GM18511 (cell line): ENCODE measurements at regions not wholly inside any gene's neighbourhood (a gene's known extent, or its start where the extent isn't known, plus 50 kb on each side); places are given as distances from the start of the nearest gene placed in this dataset.

Source experiments
- ATAC-seq: cut with Tn5 transposase; IDR thresholded peaks from one replicate; pipeline ENCODE4 v1.9.1; 2021; ENCODE audit warnings: mild to moderate bottlenecking, moderate library complexity; ENCODE audit not compliant: unreplicated experiment

GRCh38 chr4:24476282-24476681 is 108.1 kb downstream of the DHX15 start:
- ATAC-seq: no peak

- no peak for ATAC-seq
These were observed 108.6 kb downstream of the DHX15 start for GRCh38 chr4:24475756-24476155.

- ATAC-seq: no peak
These were observed 111.0 kb downstream of the DHX15 start for GRCh38 chr4:24473309-24473721.

- peak; percentile 65 for ATAC-seq
These were observed 111.6 kb downstream of the DHX15 start for GRCh38 chr4:24472514-24473308.

- no peak for ATAC-seq
These were observed 112.2 kb downstream of the DHX15 start for GRCh38 chr4:24472161-24472510.

- ATAC-seq: no peak
These were observed 112.7 kb downstream of the DHX15 start for GRCh38 chr4:24471486-24472160.

- ATAC-seq: no peak
These were observed 113.5 kb downstream of the DHX15 start for GRCh38 chr4:24470666-24471485.

GRCh38 chr4:24468071-24468470 is 116.3 kb downstream of the DHX15 start:
- ATAC-seq: no peak

- no peak for ATAC-seq
These were observed 119.8 kb downstream of the DHX15 start for GRCh38 chr4:24464566-24464965.

GRCh38 chr4:24456431-24456830 is 127.9 kb downstream of the DHX15 start:
- no peak for ATAC-seq

- ATAC-seq: no peak
These were observed 130.4 kb downstream of the DHX15 start for GRCh38 chr4:24453951-24454350.

- ATAC-seq: no peak
These were observed 132.5 kb downstream of the DHX15 start for GRCh38 chr4:24451870-24452269.

GRCh38 chr4:24443200-24443599 is 141.2 kb downstream of the DHX15 start:
- no peak for ATAC-seq

GRCh38 chr4:24440765-24441164 is 143.6 kb downstream of the DHX15 start:
- ATAC-seq: no peak

- no peak for ATAC-seq
These were observed 150.1 kb downstream of the DHX15 start for GRCh38 chr4:24434241-24434640.

- no peak for ATAC-seq
These were observed 150.7 kb downstream of the DHX15 start for GRCh38 chr4:24433515-24434214.

- no peak for ATAC-seq
These were observed 155.5 kb downstream of the DHX15 start for GRCh38 chr4:24428850-24429249.

GRCh38 chr4:24426557-24426956 is 157.8 kb downstream of the DHX15 start:
- ATAC-seq: no peak

- ATAC-seq: no peak
These were observed 158.5 kb downstream of the DHX15 start for GRCh38 chr4:24425863-24426262.

GRCh38 chr4:24423670-24424069 is 160.7 kb downstream of the DHX15 start:
- no peak for ATAC-seq

GRCh38 chr4:24422644-24423043 is 161.7 kb downstream of the DHX15 start:
- ATAC-seq: no peak
